ENCODE measurements at regions not wholly inside any gene's neighbourhood (a gene's known extent, or its start where the extent isn't known, plus 50 kb on each side); places are given as distances from the start of the nearest gene placed in this dataset.

DNA sequence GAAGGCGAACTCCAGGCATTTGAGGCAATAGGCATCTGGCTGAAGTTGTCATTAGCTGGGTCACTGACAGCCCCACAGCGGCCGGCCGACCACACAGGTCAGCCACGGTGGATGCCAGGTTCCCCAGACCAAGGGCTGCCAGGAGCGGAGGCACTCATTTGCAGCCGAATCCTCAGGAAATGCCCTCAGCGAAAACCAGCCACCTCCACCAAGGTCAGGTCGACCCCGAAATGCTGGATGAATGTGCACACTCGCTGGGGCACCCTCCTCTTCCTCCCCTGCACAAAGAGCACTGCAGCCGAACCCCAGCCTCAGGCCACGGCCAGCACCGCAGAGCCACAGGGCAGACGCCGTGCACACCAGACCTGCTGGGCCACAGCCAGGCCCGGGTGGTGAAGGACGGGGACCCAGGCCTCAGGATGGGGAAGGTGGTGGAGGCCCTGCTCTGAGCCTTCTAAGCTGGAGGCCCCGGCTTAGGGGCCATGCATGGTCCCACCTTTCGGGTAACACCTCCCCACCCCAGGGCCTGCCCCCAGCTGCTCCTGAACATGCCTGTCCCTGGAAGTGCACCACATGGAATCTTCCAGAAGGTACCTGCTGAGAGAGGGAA is 206.0 kb downstream of the BRD1 start:
- Mint-ChIP-seq H3K27ac (no peak overlapping the region), H3K36me3 (ENCODE audit: low read depth) (no peaks in the 10 kb centered on the region), H3K4me1 (peaks cover 6% of the 10 kb centered on the region), H3K27me3 (ENCODE audit: low read depth) (peaks cover 54% of the 10 kb centered on the region), H3K9me3 (no peaks in the 10 kb centered on the region), H3K4me3 (no peak overlapping the region)
- TF ChIP-seq, protein P1, sequence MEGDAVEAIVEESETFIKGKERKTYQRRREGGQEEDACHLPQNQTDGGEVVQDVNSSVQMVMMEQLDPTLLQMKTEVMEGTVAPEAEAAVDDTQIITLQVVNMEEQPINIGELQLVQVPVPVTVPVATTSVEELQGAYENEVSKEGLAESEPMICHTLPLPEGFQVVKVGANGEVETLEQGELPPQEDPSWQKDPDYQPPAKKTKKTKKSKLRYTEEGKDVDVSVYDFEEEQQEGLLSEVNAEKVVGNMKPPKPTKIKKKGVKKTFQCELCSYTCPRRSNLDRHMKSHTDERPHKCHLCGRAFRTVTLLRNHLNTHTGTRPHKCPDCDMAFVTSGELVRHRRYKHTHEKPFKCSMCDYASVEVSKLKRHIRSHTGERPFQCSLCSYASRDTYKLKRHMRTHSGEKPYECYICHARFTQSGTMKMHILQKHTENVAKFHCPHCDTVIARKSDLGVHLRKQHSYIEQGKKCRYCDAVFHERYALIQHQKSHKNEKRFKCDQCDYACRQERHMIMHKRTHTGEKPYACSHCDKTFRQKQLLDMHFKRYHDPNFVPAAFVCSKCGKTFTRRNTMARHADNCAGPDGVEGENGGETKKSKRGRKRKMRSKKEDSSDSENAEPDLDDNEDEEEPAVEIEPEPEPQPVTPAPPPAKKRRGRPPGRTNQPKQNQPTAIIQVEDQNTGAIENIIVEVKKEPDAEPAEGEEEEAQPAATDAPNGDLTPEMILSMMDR (IDR thresholded peaks at IDR 0.05; ENCODE audit: unreplicated experiment in 3 of 3): no peak

DNA sequence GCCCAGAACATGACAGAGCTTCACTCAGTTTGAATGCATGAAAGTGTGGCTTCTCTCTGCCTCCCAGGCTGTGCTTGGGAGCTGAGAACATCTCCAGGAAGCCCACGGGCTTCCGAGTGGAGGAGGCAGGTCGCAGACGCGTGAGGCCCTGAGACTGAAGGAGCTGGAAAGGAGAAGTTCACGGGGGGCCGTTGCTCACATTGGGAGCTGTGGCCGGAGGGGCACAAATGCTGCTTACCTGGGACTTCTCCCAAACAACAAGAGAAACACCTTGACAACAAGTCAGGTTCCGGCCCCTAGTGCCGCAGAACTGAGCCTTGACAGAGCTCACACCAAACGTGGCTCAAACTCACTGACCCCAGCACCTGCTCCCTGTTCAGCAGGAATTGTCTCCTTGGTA is 207.0 kb downstream of the BRD1 start:
- no peak overlapping the region for H3K4me3 Mint-ChIP-seq
- peaks cover 6% of the 10 kb centered on the region for H3K4me1 Mint-ChIP-seq
- no peak overlapping the region for H3K27ac Mint-ChIP-seq
- no peaks in the 10 kb centered on the region for H3K9me3 Mint-ChIP-seq
- no peaks in the 10 kb centered on the region for H3K36me3 Mint-ChIP-seq (ENCODE audit: low read depth)
- peaks cover 54% of the 10 kb centered on the region for H3K27me3 Mint-ChIP-seq (ENCODE audit: low read depth)
- TF ChIP-seq, protein P1 (IDR thresholded peaks at IDR 0.05; ENCODE audit: unreplicated experiment in 3 of 3): no peak

DNA sequence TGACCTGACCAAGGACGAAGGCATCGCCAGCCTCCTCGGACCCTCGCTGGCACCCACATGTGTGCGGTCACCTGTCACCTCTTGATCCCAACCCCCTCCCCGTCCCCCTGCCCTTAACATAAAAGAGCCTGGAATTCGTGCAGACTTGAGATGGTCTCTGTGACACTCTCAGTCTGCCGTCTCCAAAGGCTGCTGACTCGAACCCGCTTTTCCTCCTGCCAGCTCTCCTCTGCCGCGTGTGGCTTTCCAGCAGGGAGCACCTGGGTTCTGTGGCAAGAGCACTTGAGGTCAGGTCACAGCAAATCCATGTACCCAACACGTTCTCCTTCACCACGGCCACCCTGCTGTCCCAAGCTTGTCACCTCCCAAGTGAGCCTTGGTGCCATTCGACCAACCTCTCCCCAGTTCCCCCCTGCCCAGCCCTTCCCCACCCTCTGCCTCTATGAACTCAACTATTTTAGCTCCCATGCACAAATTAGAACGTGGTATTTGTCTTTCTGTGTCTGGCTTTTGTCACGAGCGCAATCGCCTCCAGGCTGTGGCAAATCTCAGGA is 207.6 kb downstream of the BRD1 start:
- TF ChIP-seq, protein P1 (IDR thresholded peaks at IDR 0.05; ENCODE audit: unreplicated experiment in 3 of 3): no peak
- Mint-ChIP-seq H3K27ac (no peak overlapping the region), H3K27me3 (ENCODE audit: low read depth) (peaks cover 50% of the 10 kb centered on the region), H3K36me3 (ENCODE audit: low read depth) (no peaks in the 10 kb centered on the region), H3K9me3 (no peaks in the 10 kb centered on the region), H3K4me3 (no peak overlapping the region), H3K4me1 (no peaks in the 10 kb centered on the region)

DNA sequence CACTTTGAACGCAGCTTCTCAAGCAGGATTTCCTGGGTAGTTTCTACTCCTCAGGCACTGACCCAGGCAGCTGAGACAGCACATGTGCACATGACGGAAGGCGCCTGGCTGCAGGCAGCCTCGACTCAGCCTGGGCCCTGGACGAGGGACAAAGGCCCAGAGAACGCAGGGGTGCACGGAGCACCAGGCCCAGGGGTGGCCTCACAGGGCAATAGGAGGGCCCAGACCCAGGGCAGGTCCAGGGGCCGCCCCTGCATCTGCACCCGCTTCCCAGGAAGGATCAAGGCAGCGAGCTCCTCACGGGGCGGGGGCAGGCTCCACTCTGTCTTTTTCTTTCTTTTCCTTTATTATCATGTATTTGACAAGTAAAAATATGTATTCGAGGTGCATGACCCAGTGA is 208.4 kb downstream of the BRD1 start:
- no peak overlapping the region for H3K27ac Mint-ChIP-seq
- H3K27me3 Mint-ChIP-seq (ENCODE audit: low read depth): peaks cover 46% of the 10 kb centered on the region
- no peaks in the 10 kb centered on the region for H3K4me1 Mint-ChIP-seq
- H3K4me3 Mint-ChIP-seq: no peak overlapping the region
- TF ChIP-seq, protein P1 (IDR thresholded peaks at IDR 0.05; ENCODE audit: unreplicated experiment in 3 of 3): no peak
- H3K36me3 Mint-ChIP-seq (ENCODE audit: low read depth): no peaks in the 10 kb centered on the region
- H3K9me3 Mint-ChIP-seq: peaks cover 3% of the 10 kb centered on the region

DNA sequence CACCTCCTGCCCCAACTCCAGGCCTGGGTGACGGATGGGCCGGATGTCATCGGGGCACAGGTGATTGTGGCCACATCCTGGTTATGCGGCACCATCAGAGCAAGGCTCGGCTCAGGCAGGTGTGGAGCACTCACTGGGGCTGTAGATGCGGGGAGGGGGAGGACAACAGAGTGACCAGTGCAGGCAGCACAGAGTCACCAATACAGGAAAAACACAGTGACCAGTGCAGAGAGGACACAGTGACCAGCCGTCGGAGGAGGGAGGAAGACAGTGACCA is 209.1 kb downstream of the BRD1 start:
- H3K27ac Mint-ChIP-seq: no peak overlapping the region
- peaks cover 51% of the 10 kb centered on the region for H3K27me3 Mint-ChIP-seq (ENCODE audit: low read depth)
- H3K9me3 Mint-ChIP-seq: peaks cover 6% of the 10 kb centered on the region
- H3K36me3 Mint-ChIP-seq (ENCODE audit: low read depth): no peaks in the 10 kb centered on the region
- TF ChIP-seq, protein P1 (IDR thresholded peaks at IDR 0.05; ENCODE audit: unreplicated experiment in 3 of 3): no peak
- no peaks in the 10 kb centered on the region for H3K4me1 Mint-ChIP-seq
- H3K4me3 Mint-ChIP-seq: no peak overlapping the region

Data from nephron (organoid).